Stimulated activated memory B cell treated with anti-CD40 and anti-IgM and Interleukin-4, amounts not matched to agents 10 μg/mL and 1 μg/mL and 100 μg/mL, for 72 hours (primary cell): ENCODE measurements at regions not wholly inside any gene's neighbourhood (a gene's known extent, or its start where the extent isn't known, plus 50 kb on each side); places are given as distances from the start of the nearest gene placed in this dataset.

Source experiments
- ATAC-seq: fragments of 150-1000 bp; cut with Tn5 transposase; 2 replicates; pipeline ENCODE4 v1.10.0; 2021
- H3K27ac Mint-ChIP-seq: one replicate; pipeline ENCODE4 v1.8.0; 2022; ENCODE audit warnings: mild to moderate bottlenecking, mixed read lengths
- H3K27me3 Mint-ChIP-seq: one replicate; pipeline ENCODE4 v1.8.0; 2022; ENCODE audit warnings: mixed read lengths
- H3K36me3 Mint-ChIP-seq: one replicate; pipeline ENCODE4 v1.8.0; 2022; ENCODE audit warnings: mixed read lengths
- H3K4me1 Mint-ChIP-seq: one replicate; pipeline ENCODE4 v1.8.0; 2022; ENCODE audit warnings: mixed read lengths
- H3K4me3 Mint-ChIP-seq: one replicate; pipeline ENCODE4 v1.8.0; 2022; ENCODE audit warnings: mild to moderate bottlenecking, moderate library complexity, mixed read lengths
- H3K9me3 Mint-ChIP-seq: one replicate; pipeline ENCODE4 v1.8.0; 2022; ENCODE audit warnings: mixed read lengths

DNA sequence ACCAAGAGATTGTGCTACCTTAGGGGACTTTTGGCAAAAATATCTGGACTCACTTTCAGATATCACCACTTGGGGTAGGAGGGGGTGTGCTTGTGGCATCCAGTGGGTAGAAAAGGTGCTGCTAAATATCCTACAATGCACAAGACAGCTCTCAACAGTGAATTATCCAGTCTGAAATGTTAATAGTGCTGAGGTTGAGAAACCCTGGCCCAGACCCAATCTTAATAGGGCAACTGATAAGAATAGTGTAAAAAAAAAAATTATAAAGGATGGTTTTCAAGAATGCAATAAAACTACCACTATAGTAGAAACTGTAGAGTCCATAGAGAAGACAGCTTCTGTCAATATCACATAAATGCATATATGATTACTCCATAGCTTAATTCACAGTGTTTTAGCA lies 185.5 kb downstream of the ZNF330 start:
- H3K27ac Mint-ChIP-seq = no peak overlapping the region
- no peak overlapping the region for H3K4me3 Mint-ChIP-seq
- H3K27me3 Mint-ChIP-seq = no peaks in the 10 kb centered on the region
- H3K36me3 Mint-ChIP-seq = no peaks in the 10 kb centered on the region
- H3K9me3 Mint-ChIP-seq = no peaks in the 10 kb centered on the region
- no peak for ATAC-seq
- no peaks in the 10 kb centered on the region for H3K4me1 Mint-ChIP-seq

DNA sequence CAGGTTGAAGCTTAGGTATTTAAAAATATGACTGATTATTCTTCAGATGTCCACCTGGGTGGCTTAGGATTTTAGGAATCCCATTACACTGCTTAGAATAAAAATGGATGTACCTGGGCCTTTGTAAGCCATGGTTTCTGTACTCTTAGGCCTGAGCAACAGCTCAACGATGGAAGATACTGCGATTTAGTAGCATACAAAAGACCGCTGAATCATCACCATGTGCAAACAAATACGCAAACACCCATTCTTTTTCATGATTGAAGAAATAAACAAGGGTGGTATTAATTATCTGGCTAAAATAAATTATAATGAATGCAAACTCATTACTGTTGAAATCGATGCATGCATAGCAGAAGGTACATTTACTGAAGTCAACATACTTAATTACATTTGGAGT lies 188.9 kb downstream of the ZNF330 start:
- no peak for ATAC-seq
- Mint-ChIP-seq H3K4me1 (no peaks in the 10 kb centered on the region), H3K27ac (no peak overlapping the region), H3K4me3 (no peak overlapping the region), H3K27me3 (no peaks in the 10 kb centered on the region), H3K36me3 (no peaks in the 10 kb centered on the region), H3K9me3 (no peaks in the 10 kb centered on the region)

DNA sequence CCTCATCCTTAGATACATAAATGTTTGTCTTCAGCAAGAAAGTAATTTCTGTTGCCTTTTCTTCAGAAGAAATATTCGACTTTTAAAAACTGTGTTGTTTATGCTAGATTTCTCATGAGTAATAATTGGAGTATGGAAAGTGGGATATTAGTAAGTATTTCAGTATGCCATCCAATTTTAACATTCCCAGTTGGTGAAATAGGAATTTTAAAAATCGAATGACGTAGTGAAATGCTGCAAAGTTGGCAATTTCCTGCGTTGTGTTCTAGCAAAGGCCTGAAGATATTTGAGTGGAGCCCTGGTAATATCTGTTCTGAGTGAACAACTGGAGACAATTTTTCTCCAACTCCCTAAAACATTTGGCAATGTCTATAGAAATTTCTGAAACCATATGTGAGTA lies 190.1 kb downstream of the ZNF330 start:
- no peaks in the 10 kb centered on the region for H3K4me1 Mint-ChIP-seq
- H3K27ac Mint-ChIP-seq = no peak overlapping the region
- no peaks in the 10 kb centered on the region for H3K9me3 Mint-ChIP-seq
- no peak overlapping the region for H3K4me3 Mint-ChIP-seq
- no peaks in the 10 kb centered on the region for H3K36me3 Mint-ChIP-seq
- ATAC-seq = no peak
- no peaks in the 10 kb centered on the region for H3K27me3 Mint-ChIP-seq

DNA sequence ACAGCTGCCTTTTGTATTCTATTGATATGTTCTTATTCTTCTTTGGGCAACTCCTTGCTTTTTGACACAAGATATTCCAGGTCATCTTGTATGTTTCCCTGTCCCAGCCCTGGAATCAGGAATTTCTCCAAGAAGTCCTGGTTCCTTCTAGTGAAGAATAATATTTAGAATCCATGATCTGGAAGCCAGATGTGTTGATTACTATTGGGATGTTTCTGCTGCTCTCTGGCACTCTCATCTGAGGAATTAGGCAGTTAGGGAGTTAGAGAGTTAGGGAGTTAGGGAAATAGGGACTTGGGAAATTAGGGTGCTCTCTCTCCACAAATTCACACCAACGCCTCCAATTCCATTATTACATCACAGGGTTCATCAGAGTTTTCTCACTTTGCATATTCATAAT lies 191.2 kb downstream of the ZNF330 start:
- H3K27ac Mint-ChIP-seq = no peak overlapping the region
- no peaks in the 10 kb centered on the region for H3K36me3 Mint-ChIP-seq
- H3K4me1 Mint-ChIP-seq = no peaks in the 10 kb centered on the region
- H3K4me3 Mint-ChIP-seq = no peak overlapping the region
- no peaks in the 10 kb centered on the region for H3K27me3 Mint-ChIP-seq
- no peaks in the 10 kb centered on the region for H3K9me3 Mint-ChIP-seq
- no peak for ATAC-seq

DNA sequence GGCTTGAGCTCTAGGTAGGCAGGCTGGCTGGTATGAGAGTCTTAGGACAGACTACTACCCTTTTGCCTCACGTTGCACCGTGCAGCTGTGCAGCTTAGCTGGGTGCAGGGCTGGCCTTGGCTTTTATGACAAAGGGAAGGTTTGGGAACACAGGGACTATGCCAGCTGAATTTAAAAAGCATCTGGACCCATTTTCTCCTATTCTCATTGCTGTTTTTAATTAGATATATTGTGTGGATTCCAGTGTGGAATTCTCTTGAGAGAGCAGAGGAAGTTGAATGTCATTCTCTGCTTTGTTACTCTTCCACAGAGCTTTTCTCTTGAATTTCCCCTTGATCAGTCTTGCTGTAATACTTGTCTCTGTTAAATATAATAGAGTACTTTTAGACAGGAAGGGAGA lies 192.7 kb downstream of the ZNF330 start:
- ATAC-seq = no peak
- no peaks in the 10 kb centered on the region for H3K27me3 Mint-ChIP-seq
- H3K9me3 Mint-ChIP-seq = no peaks in the 10 kb centered on the region
- no peaks in the 10 kb centered on the region for H3K4me1 Mint-ChIP-seq
- H3K36me3 Mint-ChIP-seq = no peaks in the 10 kb centered on the region
- H3K4me3 Mint-ChIP-seq = no peak overlapping the region
- H3K27ac Mint-ChIP-seq = no peak overlapping the region

DNA sequence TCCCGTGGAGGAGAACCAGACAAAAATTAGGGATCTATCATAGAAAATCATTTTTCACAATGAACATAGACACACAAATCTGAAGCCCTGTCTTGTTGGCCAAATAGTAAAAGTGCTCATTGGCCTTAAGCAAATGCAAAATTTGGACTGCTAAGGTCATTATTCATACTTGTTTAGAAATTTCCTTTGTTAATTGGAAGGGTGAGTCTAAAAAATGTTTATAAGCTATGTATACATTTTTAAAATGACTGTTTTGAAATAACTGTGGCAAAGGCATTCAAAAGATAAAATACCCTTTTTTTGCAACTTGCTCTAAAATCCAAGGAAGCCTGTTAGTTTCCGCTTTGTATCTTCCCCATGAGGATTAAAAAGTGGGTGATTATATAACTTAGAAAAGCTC lies 195.0 kb downstream of the ZNF330 start:
- no peak overlapping the region for H3K27ac Mint-ChIP-seq
- H3K4me3 Mint-ChIP-seq = no peak overlapping the region
- no peaks in the 10 kb centered on the region for H3K4me1 Mint-ChIP-seq
- no peaks in the 10 kb centered on the region for H3K36me3 Mint-ChIP-seq
- peaks cover 2% of the 10 kb centered on the region for H3K27me3 Mint-ChIP-seq
- H3K9me3 Mint-ChIP-seq = no peaks in the 10 kb centered on the region
- ATAC-seq = no peak

DNA sequence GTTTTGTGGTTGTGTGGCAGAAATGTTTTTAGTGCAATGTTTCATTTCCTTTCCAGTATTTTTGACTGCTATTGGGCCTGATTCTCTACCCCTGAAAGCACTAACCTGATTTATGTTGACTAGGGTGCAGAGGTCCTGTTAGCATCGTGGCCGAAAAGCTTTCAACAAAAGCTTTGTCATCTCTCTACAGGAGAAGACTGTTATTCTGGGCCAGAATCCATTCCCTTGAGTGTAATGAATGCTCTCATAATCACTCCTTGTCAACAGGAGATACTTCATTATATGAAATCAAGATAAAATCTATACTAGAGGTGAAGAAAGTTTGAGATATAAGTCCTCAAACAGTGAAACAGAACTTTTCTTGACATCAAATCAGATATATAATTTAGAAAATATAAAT lies 195.5 kb downstream of the ZNF330 start:
- ATAC-seq = no peak
- H3K27ac Mint-ChIP-seq = no peak overlapping the region
- no peaks in the 10 kb centered on the region for H3K4me1 Mint-ChIP-seq

DNA sequence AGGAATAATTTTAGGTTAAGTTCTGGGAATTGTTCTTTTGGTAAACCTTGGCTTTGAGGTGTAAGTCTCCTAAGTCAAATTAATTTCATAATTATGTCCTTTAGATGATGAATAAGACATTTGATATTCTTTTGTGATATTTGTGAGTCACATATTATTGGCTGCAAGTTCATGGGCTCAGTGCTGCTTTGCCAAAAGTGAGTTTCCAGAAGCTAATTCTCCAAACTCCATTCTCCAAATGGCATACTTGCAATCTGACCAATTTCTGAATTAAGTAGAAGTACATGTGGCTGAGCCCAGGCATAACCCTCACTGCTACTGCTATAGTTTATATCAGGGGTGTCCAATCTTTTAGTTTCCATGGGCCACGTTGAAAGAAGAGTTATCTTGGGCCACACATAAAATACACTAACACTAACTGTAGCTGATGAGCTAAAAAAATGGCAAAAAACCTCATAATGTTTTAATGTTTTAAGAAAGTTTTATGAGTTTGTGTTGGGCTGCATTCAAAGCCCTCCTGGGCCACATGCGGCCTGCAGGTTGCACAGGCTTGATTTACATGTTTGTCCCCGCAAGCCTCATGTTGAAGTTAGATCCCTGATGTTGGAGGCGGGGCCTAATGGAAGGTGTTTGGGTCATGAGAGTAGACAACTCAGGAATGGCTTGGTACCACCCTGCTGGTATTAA lies 196.1 kb downstream of the ZNF330 start:
- Mint-ChIP-seq H3K9me3 (peaks cover 3% of the 10 kb centered on the region), H3K4me1 (no peaks in the 10 kb centered on the region), H3K36me3 (no peaks in the 10 kb centered on the region), H3K4me3 (no peak overlapping the region), H3K27me3 (peaks cover 9% of the 10 kb centered on the region), H3K27ac (no peak overlapping the region)
- no peak for ATAC-seq

More for the DNA sequence above, 195.5 kb downstream of the ZNF330 start:
- Mint-ChIP-seq H3K27me3 (peaks cover 8% of the 10 kb centered on the region), H3K9me3 (peaks cover 3% of the 10 kb centered on the region), H3K36me3 (no peaks in the 10 kb centered on the region), H3K4me3 (no peak overlapping the region)

DNA sequence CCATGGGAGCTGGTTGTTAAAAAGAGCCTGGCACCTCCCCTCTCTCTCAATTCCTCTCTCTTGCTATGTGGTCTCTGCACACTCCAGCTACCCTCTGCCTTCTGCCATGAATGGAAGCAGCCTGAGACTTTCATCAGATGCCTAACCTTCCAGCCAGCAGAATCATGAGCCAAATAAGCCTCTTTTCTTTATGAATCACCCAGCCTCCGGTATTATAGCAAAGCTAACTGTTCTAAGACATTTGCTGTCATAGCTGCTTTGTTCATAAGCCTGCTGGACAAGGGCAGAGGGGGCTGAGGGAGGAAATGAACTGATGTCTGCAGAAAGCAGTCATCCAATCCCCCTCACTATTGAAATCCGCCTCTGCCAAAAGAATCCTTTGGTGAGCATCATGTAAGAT lies 196.7 kb downstream of the ZNF330 start:
- H3K27ac Mint-ChIP-seq = no peak overlapping the region
- peaks cover 9% of the 10 kb centered on the region for H3K27me3 Mint-ChIP-seq
- H3K9me3 Mint-ChIP-seq = peaks cover 7% of the 10 kb centered on the region
- no peak overlapping the region for H3K4me3 Mint-ChIP-seq
- H3K36me3 Mint-ChIP-seq = no peaks in the 10 kb centered on the region
- no peak for ATAC-seq
- no peaks in the 10 kb centered on the region for H3K4me1 Mint-ChIP-seq

DNA sequence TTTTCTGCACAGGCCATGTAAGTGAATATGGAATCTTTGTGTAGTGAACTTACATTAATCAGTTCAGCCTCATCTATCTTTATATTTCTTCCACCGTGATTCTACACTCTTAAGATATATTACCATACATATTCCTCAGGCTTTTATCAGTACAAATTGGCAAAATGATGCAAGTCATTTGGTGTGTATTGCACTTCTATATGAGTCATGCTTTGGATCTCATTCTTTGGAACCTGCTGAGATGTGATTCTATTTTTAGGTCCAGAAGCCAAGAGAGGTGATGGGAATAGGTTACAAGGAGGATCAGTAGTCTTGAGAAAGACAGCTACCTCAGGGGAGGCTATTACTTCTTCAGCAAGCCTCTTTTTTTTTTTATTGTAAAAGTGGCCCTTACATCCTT lies 204.4 kb downstream of the ZNF330 start:
- H3K9me3 Mint-ChIP-seq = peaks cover 10% of the 10 kb centered on the region
- no peaks in the 10 kb centered on the region for H3K36me3 Mint-ChIP-seq
- ATAC-seq = no peak
- H3K4me3 Mint-ChIP-seq = no peak overlapping the region
- H3K27ac Mint-ChIP-seq = no peak overlapping the region
- H3K27me3 Mint-ChIP-seq = peaks cover 9% of the 10 kb centered on the region
- no peaks in the 10 kb centered on the region for H3K4me1 Mint-ChIP-seq

DNA sequence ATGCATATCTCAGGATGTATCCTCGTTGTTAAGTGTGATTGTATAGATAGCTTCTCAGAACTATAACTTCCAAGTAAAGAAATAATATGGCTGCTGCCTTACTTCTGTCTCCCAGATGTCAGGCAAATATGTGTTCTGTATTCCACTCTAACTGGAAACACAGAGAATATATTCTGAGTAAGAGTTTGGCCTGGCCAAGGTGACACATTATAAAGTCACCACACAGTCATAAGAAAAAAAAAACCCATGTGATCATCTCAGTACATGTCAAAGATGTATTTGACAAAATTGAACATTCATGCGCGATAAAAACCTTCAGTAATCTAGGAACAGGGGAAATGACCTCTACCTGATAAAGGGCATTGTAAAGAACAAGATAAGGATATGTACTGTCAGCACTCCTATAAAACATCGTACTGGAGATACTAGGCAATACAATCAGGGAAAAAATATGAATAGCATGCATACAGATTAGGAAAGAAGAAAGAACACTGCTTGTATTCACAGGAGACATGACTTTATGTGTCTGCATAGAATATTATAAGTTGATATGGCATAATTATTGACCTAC lies 207.1 kb downstream of the ZNF330 start:
- Mint-ChIP-seq H3K4me3 (no peak overlapping the region), H3K27me3 (no peaks in the 10 kb centered on the region), H3K9me3 (no peaks in the 10 kb centered on the region), H3K4me1 (no peaks in the 10 kb centered on the region), H3K27ac (no peak overlapping the region), H3K36me3 (no peaks in the 10 kb centered on the region)
- ATAC-seq = no peak

DNA sequence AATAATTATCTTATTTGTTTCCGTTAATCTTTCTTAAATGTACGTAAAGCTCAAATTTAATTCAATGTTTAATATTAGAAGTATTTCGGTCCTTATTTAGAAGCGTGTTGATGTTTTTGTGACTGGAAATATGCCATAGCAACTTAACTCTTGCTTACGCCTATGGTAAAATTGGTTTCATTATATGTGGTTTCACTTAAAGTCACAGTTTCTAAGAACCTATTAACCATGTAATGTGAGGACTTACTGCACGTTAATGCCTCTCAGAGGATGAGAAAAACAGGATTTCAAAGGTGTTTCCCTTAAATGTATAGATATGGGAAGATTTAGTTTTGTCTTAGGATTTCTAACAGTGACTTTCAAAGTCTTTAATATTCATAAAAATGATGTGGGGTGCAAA lies 206.4 kb upstream of the IL15 start:
- no peaks in the 10 kb centered on the region for H3K27me3 Mint-ChIP-seq
- no peaks in the 10 kb centered on the region for H3K36me3 Mint-ChIP-seq
- no peak overlapping the region for H3K4me3 Mint-ChIP-seq
- no peak overlapping the region for H3K27ac Mint-ChIP-seq
- H3K4me1 Mint-ChIP-seq = no peaks in the 10 kb centered on the region
- no peak for ATAC-seq
- H3K9me3 Mint-ChIP-seq = peaks cover 4% of the 10 kb centered on the region

DNA sequence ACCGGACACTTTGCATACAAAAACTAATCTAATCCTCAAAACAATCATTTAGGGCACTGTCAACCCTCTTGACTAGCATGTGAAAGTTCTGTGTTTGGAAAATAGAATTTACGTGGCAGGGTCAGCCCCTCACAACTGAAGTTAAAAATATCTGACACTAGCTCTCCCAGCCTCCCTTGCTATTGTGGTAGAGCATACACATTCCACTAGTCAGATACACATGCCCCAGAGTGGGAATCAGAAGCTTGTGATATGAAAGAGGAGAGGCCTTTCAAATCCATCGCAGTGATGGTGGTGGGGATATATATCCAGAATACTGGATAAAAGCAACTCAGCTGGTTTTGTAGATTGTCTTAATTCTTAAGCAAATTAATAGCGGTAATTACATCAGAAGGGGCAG lies 205.7 kb upstream of the IL15 start:
- Mint-ChIP-seq H3K4me1 (no peaks in the 10 kb centered on the region), H3K27ac (no peak overlapping the region), H3K27me3 (no peaks in the 10 kb centered on the region), H3K36me3 (no peaks in the 10 kb centered on the region), H3K9me3 (peaks cover 4% of the 10 kb centered on the region), H3K4me3 (no peak overlapping the region)
- no peak for ATAC-seq

DNA sequence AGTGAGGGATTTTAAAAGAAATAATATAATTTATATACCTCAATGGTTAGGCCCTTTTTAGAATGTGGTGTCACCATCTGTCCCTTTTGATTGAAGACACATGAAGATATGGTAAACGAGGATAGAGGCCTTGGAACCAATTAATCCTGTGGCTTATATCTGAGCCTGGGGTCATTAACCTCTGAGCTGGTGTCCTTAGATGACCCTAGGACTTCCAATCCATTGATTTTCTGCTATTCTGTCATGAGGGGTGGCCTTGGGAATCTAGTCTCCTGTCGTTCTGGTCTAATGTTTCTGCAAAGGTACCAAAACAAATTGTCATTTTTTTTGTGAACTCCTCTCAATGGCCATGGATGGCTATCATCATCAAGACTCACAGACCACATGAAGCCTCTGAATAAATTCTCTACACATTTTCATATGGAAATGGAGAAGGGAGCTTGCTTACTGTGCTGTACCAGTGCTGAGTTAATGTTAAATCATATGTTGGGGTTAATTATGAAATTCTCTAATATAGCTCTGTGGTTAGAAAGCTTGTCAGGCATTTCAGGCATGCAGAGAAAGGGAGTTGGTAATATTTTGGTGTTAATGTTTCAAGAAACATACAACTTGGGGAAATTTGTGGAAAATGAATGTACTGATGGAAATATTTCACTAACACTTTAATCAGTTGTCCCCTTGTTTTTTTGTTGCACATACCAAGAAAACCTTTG lies 204.2 kb upstream of the IL15 start:
- no peak for ATAC-seq
- no peak overlapping the region for H3K4me3 Mint-ChIP-seq
- no peaks in the 10 kb centered on the region for H3K4me1 Mint-ChIP-seq
- H3K36me3 Mint-ChIP-seq = no peaks in the 10 kb centered on the region
- no peak overlapping the region for H3K27ac Mint-ChIP-seq
- peaks cover 4% of the 10 kb centered on the region for H3K9me3 Mint-ChIP-seq
- no peaks in the 10 kb centered on the region for H3K27me3 Mint-ChIP-seq

DNA sequence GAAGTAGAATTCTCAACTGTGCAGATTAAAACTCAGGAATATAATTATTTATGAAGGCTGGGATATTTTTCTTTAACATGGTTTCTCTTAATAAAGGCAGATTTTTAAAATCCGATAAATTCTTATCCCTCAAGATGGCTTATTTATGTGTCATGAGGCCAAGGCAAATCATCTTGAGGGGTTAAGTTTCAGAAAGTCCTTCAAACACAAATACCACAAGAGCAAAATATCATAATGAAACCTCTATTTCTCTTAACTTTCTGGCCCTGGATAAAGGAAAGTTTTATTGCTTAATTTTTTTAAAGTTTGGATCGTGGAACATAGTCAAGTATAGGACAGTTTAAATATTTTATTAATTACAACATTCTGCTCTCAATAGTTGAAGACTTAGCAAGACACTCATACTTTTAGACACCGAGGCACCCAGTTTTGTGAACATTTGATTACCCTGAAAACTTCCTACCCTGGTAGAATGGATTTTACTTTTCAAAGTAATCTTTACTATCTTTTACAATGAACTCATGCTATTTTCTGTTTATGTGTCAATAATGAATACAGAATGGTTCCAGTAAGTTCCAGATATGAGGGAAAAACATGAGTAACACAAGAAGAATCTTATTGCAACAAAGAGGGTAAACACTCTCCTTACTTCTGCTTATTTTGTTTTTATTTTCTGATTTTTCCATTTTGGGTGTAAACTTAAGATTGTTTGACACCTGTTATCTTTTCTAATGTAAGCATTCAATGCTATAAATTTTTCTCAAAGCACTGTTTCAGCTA lies 200.7 kb upstream of the IL15 start:
- no peak overlapping the region for H3K27ac Mint-ChIP-seq
- no peaks in the 10 kb centered on the region for H3K36me3 Mint-ChIP-seq
- H3K4me3 Mint-ChIP-seq = no peak overlapping the region
- H3K27me3 Mint-ChIP-seq = no peaks in the 10 kb centered on the region
- no peak for ATAC-seq
- H3K4me1 Mint-ChIP-seq = no peaks in the 10 kb centered on the region
- H3K9me3 Mint-ChIP-seq = peaks cover 4% of the 10 kb centered on the region
